Activated CD4-positive, alpha-beta T cell treated with anti-CD3 and anti-CD28 coated beads, Interleukin-2, Interleukin-6, amounts not matched to agents 100 ng/mL and 50 ng/mL, durations not matched to agents 16 hours and 8 hours (primary cell): ENCODE measurements at regions not wholly inside any gene's neighbourhood (a gene's known extent, or its start where the extent isn't known, plus 50 kb on each side); places are given as distances from the start of the nearest gene placed in this dataset.
"Not testable (repeated sequence)": the region's sequence is repeated elsewhere in the genome, so short reads cannot be mapped to it uniquely, and the experiment has no call there.

Experiments
- DNase-seq: peaks from one replicate; pipeline ENCODE4 v3.0.0-alpha.2; 2020

DNA sequence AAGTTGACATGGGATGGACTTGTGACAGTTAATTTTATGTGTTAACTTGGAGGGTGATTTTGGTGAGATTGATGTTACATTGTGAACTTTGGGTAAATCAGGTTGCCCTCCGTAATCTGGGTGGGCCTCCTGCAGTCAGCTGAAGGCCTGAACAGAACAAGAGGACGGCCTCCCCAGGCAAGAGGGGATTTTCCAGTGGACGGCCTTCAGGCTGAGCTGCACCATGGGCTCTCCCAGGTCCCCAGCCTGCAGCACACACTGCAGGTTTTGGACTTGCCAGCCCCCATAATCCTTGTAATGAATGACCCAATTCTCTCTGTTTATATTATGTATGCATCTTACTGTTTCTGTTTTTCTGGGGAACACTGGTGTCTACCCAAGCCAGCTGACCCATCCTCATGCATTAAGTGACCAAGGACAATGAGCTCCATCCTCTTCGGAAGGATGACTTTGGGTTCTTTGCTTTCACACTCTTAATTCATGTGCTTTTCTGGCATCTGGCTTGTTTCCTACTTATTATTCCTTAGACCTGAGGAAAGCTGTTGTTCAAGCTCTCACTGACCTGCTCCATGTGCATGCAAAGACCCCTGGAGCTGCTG lies 64.2 kb downstream of the DACT2 start:
- DNase-seq, result no peak

DNA sequence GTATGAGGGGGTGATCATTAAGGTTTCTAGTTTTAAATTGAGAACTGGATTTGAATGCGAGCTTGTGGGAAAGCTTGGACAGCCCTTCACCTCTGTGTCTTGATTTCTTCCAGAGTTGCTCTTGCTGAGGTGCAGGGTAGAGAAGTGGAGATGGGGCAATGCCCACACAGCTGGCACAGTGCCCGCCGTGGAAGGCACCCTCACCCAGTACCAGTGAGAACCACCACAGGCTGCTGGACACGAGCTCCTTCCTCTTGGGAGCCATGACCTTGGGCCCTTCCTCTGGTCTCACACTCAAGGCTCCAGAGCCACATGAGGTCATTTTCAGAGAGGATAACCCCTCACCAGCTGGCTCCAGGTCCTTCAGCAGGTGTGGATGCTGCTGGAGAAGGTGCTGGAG lies 67.3 kb downstream of the DACT2 start:
- no peak for DNase-seq

DNA sequence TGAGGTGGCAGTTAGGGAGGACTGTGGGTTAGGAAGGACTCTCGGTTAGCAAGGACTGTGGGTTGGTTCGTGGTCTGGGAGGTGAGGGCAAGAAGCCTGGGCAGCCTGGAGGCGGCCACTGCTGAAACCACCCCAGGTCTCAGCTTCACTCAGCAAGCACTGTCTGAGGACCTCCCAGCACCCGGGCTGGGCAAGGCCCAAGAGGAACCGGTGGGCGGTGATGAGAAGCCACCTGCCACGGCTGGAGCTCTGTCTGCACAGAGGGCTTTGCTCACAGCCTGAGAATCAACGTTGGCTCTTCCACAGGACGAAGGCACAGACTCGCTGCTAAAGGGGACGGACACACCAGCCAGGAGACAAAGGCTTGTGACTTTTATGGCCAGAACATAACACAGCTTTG lies 69.3 kb downstream of the DACT2 start:
- DNase-seq, result no peak

DNA sequence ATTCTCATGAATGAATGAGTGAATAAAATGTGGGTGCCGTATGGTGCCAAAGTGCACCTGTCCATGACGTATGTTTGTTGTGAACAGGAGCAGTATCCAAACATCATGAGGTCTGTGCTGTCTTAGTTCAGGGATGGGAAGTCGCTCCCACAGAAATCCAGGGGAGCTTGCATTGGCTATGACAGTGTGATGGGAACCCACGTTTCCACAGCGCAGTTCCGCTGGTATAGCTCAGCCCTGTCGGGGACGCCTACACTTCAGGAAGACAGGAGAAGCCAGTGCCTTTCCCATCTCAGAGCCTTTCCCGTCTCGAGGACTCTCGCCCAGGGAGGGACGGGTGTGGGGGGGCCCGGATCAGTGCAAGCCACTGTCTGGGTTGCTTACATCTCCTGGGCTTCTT lies 69.8 kb downstream of the DACT2 start:
- DNase-seq, result no peak

GRCh38 chr6:168248148-168248620 lies 71.4 kb downstream of the DACT2 start:
- DNase-seq, result no peak

- no peak for DNase-seq
Measured at GRCh38 chr6:168247443-168248147, 72.0 kb downstream of the DACT2 start.

DNA sequence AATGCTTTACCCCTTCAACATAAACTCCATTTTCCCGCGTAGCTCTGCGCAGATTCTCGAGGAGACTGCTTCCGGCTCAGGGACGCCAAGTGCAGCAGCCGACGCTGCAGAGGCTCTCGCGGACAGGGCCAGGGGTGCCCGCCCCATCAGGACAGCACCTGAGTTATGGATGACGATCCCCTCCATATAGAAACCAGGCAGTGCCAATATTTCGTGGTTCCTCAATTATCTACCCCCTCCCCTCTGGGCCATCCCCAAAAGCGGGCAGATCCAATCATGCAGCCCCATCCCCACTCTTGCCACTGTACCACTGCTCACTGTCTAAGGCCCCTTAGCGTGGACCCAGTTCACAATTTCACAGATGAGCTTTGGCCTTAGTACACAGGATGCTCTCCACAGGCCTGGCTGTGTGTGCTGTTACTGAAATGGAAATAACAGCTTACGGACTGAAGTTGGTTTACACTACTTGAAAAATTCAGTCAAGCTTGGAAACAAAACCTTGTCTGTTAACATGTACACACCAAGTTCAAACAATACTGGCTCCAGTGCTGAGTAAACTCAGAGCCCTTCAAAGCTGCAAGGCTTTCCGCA lies 74.5 kb downstream of the DACT2 start:
- DNase-seq, result no peak

DNA sequence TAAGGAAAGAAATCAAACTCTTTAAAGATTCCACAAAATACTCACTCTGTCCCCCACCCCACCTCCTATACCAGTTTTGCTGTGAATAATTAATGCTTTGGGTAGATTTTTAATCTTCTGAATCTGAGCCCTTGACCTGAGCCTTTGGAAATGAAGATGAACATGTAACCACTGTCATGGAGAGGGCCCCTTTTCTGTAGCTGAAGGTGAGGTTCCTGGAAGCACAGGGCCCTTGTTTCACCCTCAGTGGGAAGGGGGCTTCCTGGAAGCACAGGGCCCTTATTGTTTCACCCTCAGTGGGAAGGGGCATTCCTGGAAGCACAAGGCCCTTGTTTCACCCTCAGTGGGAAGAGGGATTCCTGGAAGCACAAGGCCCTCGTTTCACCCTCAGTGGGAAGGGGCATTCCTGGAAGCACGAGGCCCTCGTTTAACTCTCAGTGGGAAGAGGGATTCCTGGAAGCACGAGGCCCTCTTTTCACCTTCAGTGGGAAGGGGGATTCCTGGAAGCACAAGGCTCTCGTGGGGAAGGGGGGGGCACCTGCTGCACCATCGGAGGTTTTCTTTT lies 75.7 kb downstream of the DACT2 start:
- peak; percentile 15 for DNase-seq

- no peak for DNase-seq
Measured at GRCh38 chr6:168242940-168243225, 76.7 kb downstream of the DACT2 start.

- no peak for DNase-seq
Measured at GRCh38 chr6:168242111-168242939, 77.3 kb downstream of the DACT2 start.

DNA sequence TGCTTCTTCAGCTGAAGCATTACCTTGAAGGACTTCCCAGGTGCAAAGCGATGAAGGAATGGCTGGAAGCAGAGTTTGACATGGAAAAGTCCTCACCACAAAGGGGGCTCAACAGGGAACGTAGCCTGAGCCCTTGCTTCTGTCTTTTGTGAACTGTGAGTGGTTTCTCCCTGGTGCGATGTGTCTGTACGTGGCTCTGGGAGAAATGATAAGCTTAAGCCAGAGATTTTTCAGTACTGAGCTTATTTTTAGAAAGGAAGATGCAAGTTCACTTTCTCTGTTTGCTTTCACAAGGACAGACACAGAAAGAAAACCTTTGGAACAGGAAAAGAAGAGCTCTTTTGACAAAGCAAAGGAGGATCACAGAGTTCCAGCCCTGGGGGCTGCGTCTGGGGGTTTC lies 79.4 kb downstream of the DACT2 start:
- no peak for DNase-seq

DNA sequence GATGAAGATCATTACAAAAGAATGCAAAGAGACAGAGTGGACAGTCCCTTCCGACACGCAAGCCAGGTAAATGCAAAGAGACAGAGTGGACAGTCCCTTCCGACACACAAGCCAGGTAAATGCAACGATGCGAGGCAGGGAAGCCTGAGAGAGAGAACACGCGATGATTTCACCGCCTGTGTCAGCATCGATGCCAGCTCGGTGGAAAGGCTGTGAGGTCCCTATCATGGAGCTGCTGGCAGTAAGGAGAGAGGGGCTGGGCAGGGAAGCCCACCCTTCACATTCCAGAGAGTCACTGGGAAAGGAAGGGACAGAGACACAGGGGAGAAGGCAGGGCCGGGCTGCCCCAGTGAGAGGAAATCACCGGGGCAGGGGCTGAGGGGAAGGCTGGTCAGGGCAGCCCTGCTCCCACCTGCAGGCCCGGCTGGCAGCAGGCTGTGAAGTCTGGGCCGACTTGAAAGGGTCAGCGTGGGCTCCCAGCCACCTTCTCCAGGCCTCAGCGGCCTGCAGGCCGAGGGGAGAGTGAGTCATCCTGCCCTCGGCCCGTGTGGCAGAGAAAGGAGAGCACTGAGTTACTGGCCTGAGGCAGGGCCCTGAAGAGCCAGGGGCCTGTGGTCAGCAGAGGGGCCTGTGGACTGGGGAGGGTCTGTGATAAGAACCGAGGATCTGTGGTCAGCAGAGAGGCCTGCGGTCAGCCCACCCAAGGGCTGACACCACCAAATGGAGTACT lies 80.4 kb downstream of the DACT2 start:
- no peak for DNase-seq

GRCh38 chr6:168238159-168238909 lies 81.2 kb downstream of the DACT2 start:
- DNase-seq, result peak; percentile 40

GRCh38 chr6:168233875-168234213 lies 85.7 kb downstream of the DACT2 start:
- DNase-seq, result not testable (repeated sequence)

GRCh38 chr6:168232989-168233874 lies 86.3 kb downstream of the DACT2 start:
- DNase-seq, result no peak

- DNase-seq, result no peak
Measured at GRCh38 chr6:168232528-168232927, 87.0 kb downstream of the DACT2 start.

DNA sequence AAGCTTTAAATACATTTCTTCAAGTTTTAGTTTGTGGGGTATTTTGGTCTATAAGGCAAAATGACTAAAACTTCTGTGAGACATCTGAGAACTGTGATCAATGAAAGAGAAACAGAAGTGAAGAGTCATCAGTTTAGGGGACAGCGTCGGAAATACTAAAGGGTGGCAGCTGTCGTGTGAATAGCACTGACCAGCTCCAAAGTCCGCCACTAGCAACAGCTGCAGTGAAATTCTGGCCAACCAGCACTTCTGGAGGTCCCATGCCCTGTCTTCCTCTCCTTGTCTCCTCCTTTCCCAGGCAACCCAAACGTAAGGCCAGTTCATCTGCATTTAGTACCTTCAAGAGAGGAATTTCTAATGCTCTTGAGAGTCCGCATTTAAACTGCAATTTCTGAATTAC lies 87.5 kb downstream of the DACT2 start:
- no peak for DNase-seq

- DNase-seq, result no peak
Measured at GRCh38 chr6:168231393-168231957, 88.1 kb downstream of the DACT2 start.

- no peak for DNase-seq
Measured at GRCh38 chr6:168229368-168229752, 90.2 kb downstream of the DACT2 start.

- DNase-seq, result no peak
Measured at GRCh38 chr6:168228676-168229367, 90.8 kb downstream of the DACT2 start.
